GM19438 (cell line): ENCODE measurements at regions not wholly inside any gene's neighbourhood (a gene's known extent, or its start where the extent isn't known, plus 50 kb on each side); places are given as distances from the start of the nearest gene placed in this dataset.

Experiments used
- ATAC-seq: cut with Tn5 transposase; IDR thresholded peaks from one replicate; pipeline ENCODE4 v1.9.1; 2021; ENCODE audit warnings: low read depth; ENCODE audit not compliant: unreplicated experiment

GRCh38 chr2:60174146-60174545, 379.3 kb downstream of the BCL11A start:
- ATAC-seq, result no peak

GRCh38 chr2:60172801-60173200, 380.7 kb downstream of the BCL11A start:
- ATAC-seq, result no peak

GRCh38 chr2:60170272-60170671, 383.2 kb downstream of the BCL11A start:
- no peak for ATAC-seq

GRCh38 chr2:60168247-60168646, 385.2 kb downstream of the BCL11A start:
- ATAC-seq, result no peak

GRCh38 chr2:60167089-60167488, 386.4 kb downstream of the BCL11A start:
- ATAC-seq, result no peak

GRCh38 chr2:60163691-60164090, 389.8 kb downstream of the BCL11A start:
- no peak for ATAC-seq

GRCh38 chr2:60159519-60159918, 393.9 kb downstream of the BCL11A start:
- no peak for ATAC-seq

- no peak for ATAC-seq
Observed at GRCh38 chr2:60158262-60158661, 395.2 kb downstream of the BCL11A start.

- ATAC-seq, result no peak
Observed at GRCh38 chr2:60157283-60157682, 396.2 kb downstream of the BCL11A start.

GRCh38 chr2:60154142-60154541, 399.3 kb downstream of the BCL11A start:
- ATAC-seq, result no peak

GRCh38 chr2:60152226-60152833, 401.1 kb downstream of the BCL11A start:
- ATAC-seq, result no peak

GRCh38 chr2:60149176-60149575, 404.3 kb downstream of the BCL11A start:
- no peak for ATAC-seq

- ATAC-seq, result no peak
Observed at GRCh38 chr2:60148716-60149115, 404.7 kb downstream of the BCL11A start.

GRCh38 chr2:60140185-60140584, 413.3 kb downstream of the BCL11A start:
- no peak for ATAC-seq

GRCh38 chr2:60136913-60137312, 416.5 kb downstream of the BCL11A start:
- ATAC-seq, result no peak

- no peak for ATAC-seq
Observed at GRCh38 chr2:60127191-60127590, 426.3 kb downstream of the BCL11A start.

GRCh38 chr2:60125611-60126426, 427.6 kb downstream of the BCL11A start:
- ATAC-seq, result no peak

GRCh38 chr2:60119778-60120177, 433.7 kb downstream of the BCL11A start:
- ATAC-seq, result no peak

GRCh38 chr2:60118917-60119316, 434.5 kb downstream of the BCL11A start:
- ATAC-seq, result no peak

- ATAC-seq, result no peak
Observed at GRCh38 chr2:60118061-60118460, 435.4 kb downstream of the BCL11A start.

- ATAC-seq, result no peak
Observed at GRCh38 chr2:60116161-60116875, 437.1 kb downstream of the BCL11A start.

- no peak for ATAC-seq
Observed at GRCh38 chr2:60109744-60110143, 443.7 kb downstream of the BCL11A start.
